TTC549 (cell line): ENCODE measurements at regions not wholly inside any gene's neighbourhood (a gene's known extent, or its start where the extent isn't known, plus 50 kb on each side); places are given as distances from the start of the nearest gene placed in this dataset.

ENCODE experiments used
- FAIRE-seq: peaks from 2 replicates; lab custom pipeline; 2012; peaks lifted over from hg19 to GRCh38; lab: Jason Lieb, UNC

DNA sequence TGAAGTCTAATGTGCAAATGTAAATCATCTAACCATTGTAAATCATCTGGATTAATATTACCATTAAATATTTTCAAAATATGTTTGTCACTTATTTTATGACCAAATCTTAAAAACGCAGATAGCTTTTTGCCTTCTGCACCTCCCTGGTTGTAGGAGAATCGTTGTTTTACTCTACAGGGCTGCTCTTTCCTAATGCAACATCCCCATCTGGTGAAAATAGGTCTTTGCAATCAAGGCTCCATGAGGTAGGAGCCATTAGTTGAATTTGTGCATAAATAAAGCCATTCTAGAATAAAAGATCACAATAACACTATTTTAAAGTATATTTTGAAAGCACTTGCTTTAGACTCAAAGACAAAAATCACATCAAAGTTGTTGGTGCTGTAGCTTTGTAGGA lies 535.6 kb upstream of the AGTR1 start:
- FAIRE-seq = no peak

- no peak for FAIRE-seq
Observed at GRCh38 chr3:148168347-148168746, 529.4 kb upstream of the AGTR1 start.

DNA sequence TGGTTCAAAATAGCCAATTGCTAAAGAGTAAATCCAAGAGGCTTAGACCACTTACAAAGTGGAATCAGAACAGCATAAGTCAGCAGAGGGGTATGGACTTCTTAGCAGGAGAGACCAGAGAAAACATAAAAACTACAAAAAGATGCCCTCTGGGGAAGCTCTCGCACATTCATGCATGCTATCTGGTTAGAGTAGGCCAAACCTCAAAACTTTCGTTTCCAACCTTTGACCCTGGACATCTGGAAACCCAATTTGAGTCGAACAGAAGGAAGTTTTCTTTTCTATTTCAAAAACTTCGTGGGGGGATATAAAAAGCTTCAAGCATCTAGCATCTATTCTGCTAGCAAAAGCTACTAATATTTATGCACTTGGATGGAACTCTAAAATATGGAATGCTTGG lies 523.9 kb upstream of the AGTR1 start:
- FAIRE-seq = no peak

GRCh38 chr3:148175214-148175613 lies 522.5 kb upstream of the AGTR1 start:
- no peak for FAIRE-seq

DNA sequence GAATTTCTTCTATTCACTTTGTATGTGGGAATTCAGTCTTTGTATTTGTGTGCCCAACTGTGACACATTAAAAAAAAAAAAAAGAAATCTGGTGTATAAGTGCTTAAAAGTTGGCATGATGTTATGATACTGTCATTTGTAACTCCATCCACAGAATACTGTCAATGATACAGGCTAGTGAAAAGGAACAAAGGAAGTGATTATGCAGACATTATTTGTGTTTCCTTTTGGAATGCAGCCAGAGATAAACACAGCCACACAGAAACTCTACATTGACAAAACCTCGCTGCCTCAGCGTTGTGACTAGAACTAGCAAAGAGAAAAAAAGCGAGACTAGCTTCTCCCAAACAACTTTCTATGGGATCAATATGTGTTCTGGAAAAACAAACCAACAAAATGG lies 519.2 kb upstream of the AGTR1 start:
- no peak for FAIRE-seq

GRCh38 chr3:148184798-148185197 lies 512.9 kb upstream of the AGTR1 start:
- no peak for FAIRE-seq

- FAIRE-seq = no peak
Observed at GRCh38 chr3:148186881-148187280, 510.8 kb upstream of the AGTR1 start.

DNA sequence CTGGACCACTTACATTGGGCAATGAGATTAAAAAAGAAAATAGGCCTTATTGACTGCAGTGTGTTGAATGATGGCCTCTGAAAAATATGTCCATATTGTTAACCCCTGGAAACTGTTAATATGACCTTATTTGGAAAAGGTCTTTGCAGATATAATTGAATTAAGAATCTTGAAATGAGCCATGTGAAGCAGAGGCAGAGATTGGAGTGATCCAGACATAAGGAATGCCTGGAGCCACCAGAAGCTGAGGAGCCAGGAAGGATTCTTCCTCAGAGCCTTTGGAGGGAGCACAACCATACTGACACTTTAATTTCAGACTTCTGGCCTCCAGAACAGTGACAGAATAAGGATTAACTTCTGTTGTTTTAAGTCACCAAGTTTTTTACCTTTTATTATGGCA lies 510.4 kb upstream of the AGTR1 start:
- FAIRE-seq = no peak

- FAIRE-seq = no peak
Observed at GRCh38 chr3:148190441-148190990, 507.2 kb upstream of the AGTR1 start.

DNA sequence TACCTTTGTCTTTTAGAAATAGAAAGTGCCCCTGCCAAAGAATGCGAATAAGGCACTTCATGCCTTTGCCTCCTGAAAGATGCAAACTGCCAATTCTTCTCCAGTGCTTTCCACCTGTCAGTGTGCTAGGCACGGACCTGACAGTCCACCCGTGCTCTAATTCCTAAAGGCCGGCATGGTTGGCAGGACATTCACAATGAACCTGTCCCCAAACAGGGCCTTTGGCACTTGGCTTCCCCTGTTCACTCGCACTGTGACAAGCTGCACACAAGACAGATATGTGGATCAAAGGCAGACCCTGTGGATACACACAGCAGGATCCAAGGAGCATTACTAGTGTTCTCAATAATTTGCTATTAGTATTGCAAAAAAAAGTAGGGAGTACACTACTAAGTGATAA lies 505.7 kb upstream of the AGTR1 start:
- no peak for FAIRE-seq

DNA sequence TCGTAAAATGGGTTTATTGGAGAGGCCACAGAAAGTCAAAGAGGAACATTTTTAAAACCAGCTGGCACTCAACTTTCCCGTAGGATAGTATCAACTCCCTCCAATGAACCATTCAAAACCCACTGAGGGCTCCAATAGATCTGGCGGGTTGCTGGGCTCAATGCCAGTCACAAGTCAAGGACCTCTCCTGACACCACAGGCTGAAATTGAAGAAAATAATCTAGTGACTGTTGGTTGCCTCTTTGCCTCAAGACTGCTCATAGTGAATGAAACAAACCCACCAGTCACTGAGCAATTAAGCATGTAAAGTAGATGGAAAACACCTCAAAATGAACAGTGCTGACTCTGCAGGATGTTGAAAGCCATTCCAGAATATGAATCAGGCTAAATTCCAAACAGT lies 500.6 kb upstream of the AGTR1 start:
- no peak for FAIRE-seq

DNA sequence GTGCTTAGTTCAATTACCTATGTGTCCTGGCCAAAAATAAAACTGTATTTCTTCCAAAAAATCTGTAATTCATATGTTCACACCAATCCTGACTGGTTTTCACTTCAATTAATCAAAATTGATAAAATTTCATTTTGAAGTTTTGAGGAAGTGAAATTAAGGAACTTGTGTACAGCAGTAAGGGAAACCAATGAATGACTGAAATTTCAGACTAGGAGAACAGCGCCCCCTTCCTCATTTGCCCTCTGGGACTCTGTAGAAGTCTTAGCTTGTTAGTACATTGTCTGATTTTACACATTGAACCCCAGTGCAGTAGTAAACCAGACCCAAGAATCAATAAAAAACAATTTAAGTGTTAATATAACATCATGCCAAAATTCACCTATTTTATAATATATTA lies 495.3 kb upstream of the AGTR1 start:
- FAIRE-seq = no peak

- FAIRE-seq = no peak
Observed at GRCh38 chr3:148203297-148204010, 494.2 kb upstream of the AGTR1 start.

- FAIRE-seq = no peak
Observed at GRCh38 chr3:148204131-148204530, 493.6 kb upstream of the AGTR1 start.

GRCh38 chr3:148205977-148206376 lies 491.7 kb upstream of the AGTR1 start:
- no peak for FAIRE-seq

DNA sequence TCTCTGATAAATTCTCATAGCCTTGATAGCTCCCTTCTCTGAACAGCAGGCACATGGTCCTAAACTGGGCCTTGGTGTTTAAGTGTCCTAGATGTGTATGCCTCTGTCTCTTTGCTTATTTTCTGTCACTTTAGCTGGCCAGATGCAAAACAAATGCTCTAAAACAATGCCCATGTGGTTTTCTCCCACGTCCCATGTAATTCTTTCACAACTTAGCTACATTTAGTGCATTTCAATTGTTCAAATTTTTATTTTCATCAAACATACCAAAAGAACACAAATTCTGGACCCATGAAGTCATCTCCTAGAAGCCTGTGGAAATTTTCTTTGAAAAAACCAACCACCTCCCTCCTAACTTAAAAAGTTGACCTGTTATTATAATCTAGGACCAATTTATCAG lies 491.3 kb upstream of the AGTR1 start:
- no peak for FAIRE-seq

DNA sequence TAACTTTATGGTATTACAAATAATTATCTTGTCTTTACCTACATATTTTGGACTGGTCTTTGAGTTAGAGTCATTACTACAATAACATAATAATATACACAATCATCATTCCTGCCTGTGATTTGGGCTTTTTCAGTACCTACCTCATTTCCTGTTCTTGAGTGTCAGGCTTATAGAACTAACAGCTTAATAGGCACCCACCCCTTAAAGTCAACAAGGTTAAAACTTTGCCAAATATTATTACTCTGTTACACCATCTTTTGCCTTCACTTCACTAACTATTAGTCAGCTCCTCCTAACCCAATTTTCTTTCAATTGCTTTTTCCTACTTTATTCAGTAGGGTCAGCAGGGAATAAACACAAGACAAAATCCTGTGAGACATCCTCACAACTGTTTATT lies 488.7 kb upstream of the AGTR1 start:
- no peak for FAIRE-seq

GRCh38 chr3:148211725-148212124 lies 486.0 kb upstream of the AGTR1 start:
- FAIRE-seq = no peak

DNA sequence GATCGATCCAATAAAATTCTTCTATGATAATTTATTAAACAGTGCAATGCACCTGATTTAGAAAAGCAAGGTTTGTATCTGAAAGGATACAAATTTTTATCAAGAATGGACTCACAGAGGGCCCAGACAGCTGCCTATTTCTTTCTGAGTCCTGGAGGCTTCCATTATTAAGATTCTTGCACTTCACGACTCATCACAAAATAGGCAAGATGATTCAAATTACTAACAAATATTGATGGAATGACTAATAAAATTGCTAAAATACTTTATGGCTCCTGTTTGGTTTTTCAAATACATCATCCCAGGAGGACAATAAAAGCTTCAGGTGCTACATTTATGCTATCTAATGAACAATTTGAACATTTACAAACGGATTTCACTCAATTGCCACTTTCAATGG lies 483.0 kb upstream of the AGTR1 start:
- FAIRE-seq = no peak

DNA sequence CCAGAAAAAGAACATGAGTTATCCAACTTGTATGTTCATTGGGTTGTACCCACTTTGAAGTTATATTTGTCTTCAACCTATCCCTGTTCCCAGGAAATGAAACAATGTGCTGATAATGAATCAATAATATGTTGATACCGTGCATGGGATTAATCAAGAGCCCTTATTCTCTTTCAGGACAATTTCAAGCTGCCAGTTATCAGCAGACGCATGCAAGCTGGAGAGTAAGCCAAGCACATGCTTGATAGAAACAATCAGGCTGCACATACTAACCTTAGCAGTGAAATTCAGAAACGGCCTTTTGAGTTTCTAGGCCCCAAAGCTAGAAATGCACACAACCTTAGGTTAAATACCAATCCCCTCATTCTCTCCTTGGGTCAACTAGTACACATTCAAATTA lies 480.4 kb upstream of the AGTR1 start:
- no peak for FAIRE-seq

DNA sequence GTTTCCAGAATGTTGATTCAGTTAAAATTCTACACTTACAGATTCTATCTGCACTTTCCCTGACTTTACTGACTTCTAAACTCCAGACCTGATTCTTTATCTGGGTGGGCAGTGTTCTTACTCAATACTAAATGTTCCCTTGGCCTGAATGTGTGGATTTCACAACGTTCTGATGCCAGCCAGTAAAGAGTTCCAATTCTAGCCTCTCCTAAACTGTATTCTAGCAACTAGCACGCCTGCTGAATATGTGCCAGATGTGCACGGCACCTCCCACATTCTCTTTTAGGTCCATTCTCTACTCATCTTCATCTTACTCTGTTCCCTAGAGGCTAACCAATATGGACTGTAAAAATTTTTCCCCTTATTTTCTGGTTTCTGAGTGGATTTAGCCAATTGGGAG lies 479.5 kb upstream of the AGTR1 start:
- FAIRE-seq = no peak

- no peak for FAIRE-seq
Observed at GRCh38 chr3:148219999-148220398, 477.7 kb upstream of the AGTR1 start.

GRCh38 chr3:148221303-148221702 lies 476.4 kb upstream of the AGTR1 start:
- no peak for FAIRE-seq

- FAIRE-seq = no peak
Observed at GRCh38 chr3:148223266-148223665, 474.4 kb upstream of the AGTR1 start.

DNA sequence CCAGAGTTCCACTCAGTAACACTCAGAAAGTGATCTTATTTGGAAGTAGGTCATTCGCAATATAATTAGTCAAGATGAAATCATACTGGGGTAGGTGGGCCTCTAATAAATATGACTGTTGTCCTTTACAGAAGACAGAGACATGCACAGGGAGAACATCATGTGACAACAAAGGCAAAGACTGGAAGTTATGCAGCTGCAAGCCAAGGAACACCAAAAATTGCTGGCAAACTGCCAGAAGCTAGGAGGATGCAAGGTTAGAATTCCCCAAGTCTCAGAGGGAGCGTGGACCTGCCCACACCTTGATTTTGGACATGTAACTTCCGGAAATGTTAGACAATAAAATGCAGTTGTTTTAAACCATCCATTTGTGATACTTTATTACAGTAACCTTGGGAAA lies 471.5 kb upstream of the AGTR1 start:
- FAIRE-seq = no peak
